ENCODE measurements at regions not wholly inside any gene's neighbourhood (a gene's known extent, or its start where the extent isn't known, plus 50 kb on each side); places are given as distances from the start of the nearest gene placed in this dataset.

GRCh38 chr10:81546243-81546642 is 328.8 kb upstream of the NRG3 start:
- TF ChIP-seq POLR2A (IDR thresholded peaks at IDR 0.05): no peak
- no peak for TF ChIP-seq POLR2AphosphoS5 (IDR thresholded peaks at IDR 0.05)
- TF ChIP-seq, protein P1, sequence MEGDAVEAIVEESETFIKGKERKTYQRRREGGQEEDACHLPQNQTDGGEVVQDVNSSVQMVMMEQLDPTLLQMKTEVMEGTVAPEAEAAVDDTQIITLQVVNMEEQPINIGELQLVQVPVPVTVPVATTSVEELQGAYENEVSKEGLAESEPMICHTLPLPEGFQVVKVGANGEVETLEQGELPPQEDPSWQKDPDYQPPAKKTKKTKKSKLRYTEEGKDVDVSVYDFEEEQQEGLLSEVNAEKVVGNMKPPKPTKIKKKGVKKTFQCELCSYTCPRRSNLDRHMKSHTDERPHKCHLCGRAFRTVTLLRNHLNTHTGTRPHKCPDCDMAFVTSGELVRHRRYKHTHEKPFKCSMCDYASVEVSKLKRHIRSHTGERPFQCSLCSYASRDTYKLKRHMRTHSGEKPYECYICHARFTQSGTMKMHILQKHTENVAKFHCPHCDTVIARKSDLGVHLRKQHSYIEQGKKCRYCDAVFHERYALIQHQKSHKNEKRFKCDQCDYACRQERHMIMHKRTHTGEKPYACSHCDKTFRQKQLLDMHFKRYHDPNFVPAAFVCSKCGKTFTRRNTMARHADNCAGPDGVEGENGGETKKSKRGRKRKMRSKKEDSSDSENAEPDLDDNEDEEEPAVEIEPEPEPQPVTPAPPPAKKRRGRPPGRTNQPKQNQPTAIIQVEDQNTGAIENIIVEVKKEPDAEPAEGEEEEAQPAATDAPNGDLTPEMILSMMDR (IDR thresholded peaks at IDR 0.05): no peak
- no peak for TF ChIP-seq EP300 (IDR thresholded peaks at IDR 0.05)
